Lung (tissue), 11 donors: ENCODE measurements at regions not wholly inside any gene's neighbourhood (a gene's known extent, or its start where the extent isn't known, plus 50 kb on each side); places are given as distances from the start of the nearest gene placed in this dataset.

Source experiments
- ATAC-seq: fragments of 200-7000 bp; cut with Tn5 transposase; one replicate; pipeline ENCODE4 v1.9.1; 2020; ENCODE audit warnings: moderate number of reproducible peaks; ENCODE audit not compliant: insufficient read depth, low FRiP score
- DNase-seq, 3 donors: peaks; one replicate each; pipeline ENCODE4 v3.0.0-alpha.2; 2013 to 2017
- H3K27ac ChIP-seq, 2 donors: one replicate each; pipeline ENCODE4 v1.5.1; 2013; ENCODE audit warnings: mild to moderate bottlenecking in 2 of 2, moderate library complexity in 2 of 2, control low read depth in 1 of 2, inconsistent platforms in 1 of 2, low read depth in 1 of 2, low read length in 1 of 2
- H3K27me3 ChIP-seq, 3 donors: one replicate each; pipeline ENCODE4 v1.5.1; 2013; ENCODE audit warnings: low read length in 2 of 3; ENCODE audit not compliant: control insufficient read depth in 3 of 3, insufficient read depth in 3 of 3
- H3K36me3 ChIP-seq, 4 donors: one replicate each; pipeline ENCODE4 v1.5.1; 2013; ENCODE audit warnings: low read length in 4 of 4, mild to moderate bottlenecking in 1 of 4, moderate library complexity in 1 of 4; ENCODE audit not compliant: control insufficient read depth in 4 of 4, insufficient read depth in 4 of 4
- H3K4me1 ChIP-seq, 5 donors: one replicate each; pipeline ENCODE4 v1.5.1; 2013; ENCODE audit warnings: low read length in 5 of 5, mild to moderate bottlenecking in 2 of 5, moderate library complexity in 1 of 5; ENCODE audit not compliant: control insufficient read depth in 5 of 5, insufficient read depth in 5 of 5
- H3K4me3 ChIP-seq: one replicate; pipeline ENCODE4 v1.5.1; 2013; ENCODE audit warnings: mild to moderate bottlenecking, control low read depth, moderate library complexity
- H3K9ac ChIP-seq, 2 donors: one replicate each; pipeline ENCODE4 v1.5.1; 2013; ENCODE audit warnings: low read length in 2 of 2, control low read depth in 1 of 2; ENCODE audit not compliant: insufficient read depth in 1 of 2
- H3K9me3 ChIP-seq, 4 donors: one replicate each; pipeline ENCODE4 v1.5.1; 2013; ENCODE audit warnings: low read length in 3 of 4, mild to moderate bottlenecking in 1 of 4, moderate library complexity in 1 of 4; ENCODE audit not compliant: control insufficient read depth in 4 of 4, insufficient read depth in 3 of 4
- WGBS, 2 donors: extraction: QIAGEN DNeasy Blood & Tissue Kit; methylation state at CpG; one replicate each; pipeline ENCODE4 v1.1.7; 2013; 5-methylcytosine and 5-hydroxymethylcytosine counted together
- TF ChIP-seq, protein P1 (sequence below): IDR thresholded peaks from 2 replicates; pipeline ENCODE4 v1.5.1; 2012; ENCODE audit warnings: mild to moderate bottlenecking; ENCODE audit errors: control extremely low read depth, extremely low read depth
- donor health status: control.
- donor health status: control.
- donor health status: Bipolar disorder and iron deficiency.
- donor health status: healthy.
- donor health status: DM: yes; HTN: yes; CAD: no.

DNA sequence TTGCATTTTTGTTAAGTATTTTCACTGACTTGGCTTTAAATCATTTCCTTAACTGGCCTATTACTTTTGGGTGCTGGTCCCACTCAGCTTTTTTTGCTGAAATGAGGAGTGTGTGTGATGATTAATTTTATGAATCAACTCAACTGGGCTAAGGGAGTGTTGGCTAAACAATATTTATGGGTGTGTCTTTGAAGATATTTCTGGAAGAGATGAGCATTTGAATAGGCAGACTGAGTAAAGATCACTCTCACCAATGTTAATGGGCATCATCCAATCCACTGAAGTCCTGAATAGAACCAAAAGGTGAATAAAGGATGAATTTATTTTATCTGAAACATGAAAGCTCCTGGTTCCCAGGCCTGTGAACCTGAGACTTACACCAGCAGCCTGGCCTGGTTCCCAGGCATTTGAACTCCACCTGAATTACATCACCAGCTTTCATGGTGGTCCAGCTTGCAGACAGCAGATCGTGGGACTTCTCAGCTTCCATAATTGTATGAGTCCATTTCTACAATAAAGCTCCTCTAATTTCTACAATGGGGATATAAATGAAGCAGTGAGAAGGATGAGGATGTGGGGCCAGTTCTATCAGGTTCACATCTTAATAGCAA is 241.3 kb upstream of the ZC3H12C start:
- no peaks in the 10 kb centered on the region for H3K27me3 ChIP-seq
- H3K9ac ChIP-seq: no peak overlapping the region
- 61 to 75% methylated on average over 1 of the region's 1 CpG for WGBS, 2 donors
- TF ChIP-seq, protein P1, sequence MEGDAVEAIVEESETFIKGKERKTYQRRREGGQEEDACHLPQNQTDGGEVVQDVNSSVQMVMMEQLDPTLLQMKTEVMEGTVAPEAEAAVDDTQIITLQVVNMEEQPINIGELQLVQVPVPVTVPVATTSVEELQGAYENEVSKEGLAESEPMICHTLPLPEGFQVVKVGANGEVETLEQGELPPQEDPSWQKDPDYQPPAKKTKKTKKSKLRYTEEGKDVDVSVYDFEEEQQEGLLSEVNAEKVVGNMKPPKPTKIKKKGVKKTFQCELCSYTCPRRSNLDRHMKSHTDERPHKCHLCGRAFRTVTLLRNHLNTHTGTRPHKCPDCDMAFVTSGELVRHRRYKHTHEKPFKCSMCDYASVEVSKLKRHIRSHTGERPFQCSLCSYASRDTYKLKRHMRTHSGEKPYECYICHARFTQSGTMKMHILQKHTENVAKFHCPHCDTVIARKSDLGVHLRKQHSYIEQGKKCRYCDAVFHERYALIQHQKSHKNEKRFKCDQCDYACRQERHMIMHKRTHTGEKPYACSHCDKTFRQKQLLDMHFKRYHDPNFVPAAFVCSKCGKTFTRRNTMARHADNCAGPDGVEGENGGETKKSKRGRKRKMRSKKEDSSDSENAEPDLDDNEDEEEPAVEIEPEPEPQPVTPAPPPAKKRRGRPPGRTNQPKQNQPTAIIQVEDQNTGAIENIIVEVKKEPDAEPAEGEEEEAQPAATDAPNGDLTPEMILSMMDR: no peak
- H3K36me3 ChIP-seq: no peaks in the 10 kb centered on the region
- H3K4me3 ChIP-seq: no peak overlapping the region
- H3K4me1 ChIP-seq: no peaks in the 10 kb centered on the region
- no peaks in the 10 kb centered on the region for H3K9me3 ChIP-seq
- DNase-seq (no peak), ATAC-seq (no peak)
- H3K27ac ChIP-seq: no peak overlapping the region

DNA sequence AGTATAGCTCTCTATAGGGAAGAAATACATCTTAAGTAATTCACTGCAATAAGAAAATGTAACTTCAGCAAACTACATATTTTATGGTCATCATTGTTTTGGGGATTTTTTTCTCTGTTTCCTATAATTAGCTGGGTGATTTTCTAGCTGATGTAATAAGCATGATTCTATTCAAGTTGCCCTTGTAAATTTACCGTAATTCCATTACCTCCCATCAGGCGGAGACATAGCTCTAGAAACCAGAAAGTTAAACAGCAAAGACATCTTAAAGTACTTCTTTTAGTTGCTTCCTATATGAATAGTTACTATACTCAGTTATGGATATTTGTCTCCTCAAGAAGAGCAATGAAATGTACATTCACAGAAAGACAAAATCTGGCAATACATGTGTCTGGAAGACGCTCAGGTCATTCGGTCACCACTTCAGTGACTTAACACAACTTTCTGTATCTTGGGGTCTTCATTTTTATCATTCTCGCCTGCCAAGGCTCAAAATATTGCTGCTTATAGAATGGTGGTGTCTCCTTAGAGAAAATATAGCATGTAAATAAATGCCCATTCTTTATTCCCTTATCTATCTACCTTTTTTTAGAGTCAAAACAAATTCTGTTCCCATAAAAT is 239.9 kb upstream of the ZC3H12C start:
- peak; percentile 18 to 70 (median 64) for DNase-seq
- Histone ChIP-seq H3K27me3 (no peaks in the 10 kb centered on the region), H3K36me3 (no peaks in the 10 kb centered on the region), H3K27ac (no peak overlapping the region), H3K4me3 (no peak overlapping the region), H3K9ac (no peak overlapping the region), H3K9me3 (no peaks in the 10 kb centered on the region), H3K4me1 (no peaks in the 10 kb centered on the region)
- WGBS, 2 donors: 70 to 77% methylated on average over 5 of the region's 5 CpGs
- no peak for ATAC-seq
- TF ChIP-seq, protein P1: no peak

DNA sequence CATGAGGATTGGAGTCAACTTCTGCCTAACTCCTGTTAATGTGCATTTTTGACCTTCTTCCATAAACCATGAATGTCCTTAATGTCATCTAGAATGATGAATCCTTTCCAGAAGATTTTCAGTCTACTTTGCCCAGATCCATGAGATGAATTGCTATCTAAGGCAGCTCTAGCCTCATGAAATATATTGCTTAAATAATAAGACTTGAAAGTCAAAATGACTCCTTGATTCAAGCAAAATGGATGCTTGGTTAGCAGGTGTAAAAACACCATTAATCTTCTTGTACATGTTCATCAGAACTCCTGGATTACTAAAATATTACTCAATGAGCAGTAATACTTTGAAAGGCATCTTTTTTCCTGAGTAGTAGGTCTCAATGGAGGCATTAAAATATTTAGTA is 238.5 kb upstream of the ZC3H12C start:
- TF ChIP-seq, protein P1: no peak
- no peak for DNase-seq
- no peak for ATAC-seq
- Histone ChIP-seq H3K4me1 (no peaks in the 10 kb centered on the region), H3K27ac (no peak overlapping the region), H3K9ac (no peak overlapping the region), H3K27me3 (no peaks in the 10 kb centered on the region), H3K36me3 (no peaks in the 10 kb centered on the region), H3K9me3 (no peaks in the 10 kb centered on the region), H3K4me3 (no peak overlapping the region)

DNA sequence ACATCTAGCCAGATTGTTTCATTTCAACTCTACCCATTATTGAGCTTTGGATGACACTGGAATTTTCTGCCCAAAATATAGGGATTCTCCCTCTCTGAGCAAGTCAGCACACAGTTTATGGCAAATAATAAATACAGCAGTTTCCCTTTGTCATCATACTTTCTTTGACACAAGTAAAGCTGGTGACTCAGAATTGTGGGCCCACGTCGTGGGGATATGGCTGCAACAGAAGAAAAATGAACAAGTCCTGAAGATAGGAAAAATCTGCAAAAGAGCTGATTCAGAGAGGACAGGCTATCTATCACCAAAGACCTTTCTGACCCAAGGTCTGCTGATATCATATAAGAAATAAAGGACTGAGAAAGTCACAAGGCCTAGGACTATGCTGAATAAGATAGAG is 236.3 kb upstream of the ZC3H12C start:
- WGBS, 2 donors: 89 to 91% methylated on average over 2 of the region's 2 CpGs
- TF ChIP-seq, protein P1: no peak

More for the DNA sequence above, 236.3 kb upstream of the ZC3H12C start:
- Histone ChIP-seq H3K9ac (no peak overlapping the region), H3K27ac (no peak overlapping the region), H3K36me3 (no peaks in the 10 kb centered on the region), H3K4me1 (no peaks in the 10 kb centered on the region), H3K4me3 (no peak overlapping the region), H3K9me3 (no peaks in the 10 kb centered on the region), H3K27me3 (no peaks in the 10 kb centered on the region)
- DNase-seq (no peak), ATAC-seq (no peak)
